Loucy (cell line): ENCODE measurements at regions not wholly inside any gene's neighbourhood (a gene's known extent, or its start where the extent isn't known, plus 50 kb on each side); places are given as distances from the start of the nearest gene placed in this dataset.

ENCODE experiments used
- H2AFZ ChIP-seq: fragments of 200-600 bp; sonication (generic); 2 replicates; pipeline ENCODE4 v1.6.0; 2016; ENCODE audit warnings: antibody characterized with exemption, mild to moderate bottlenecking, low read length, moderate library complexity
- H3F3A ChIP-seq: fragments of 200-600 bp; 2 replicates; pipeline ENCODE4 v1.6.0; 2016; ENCODE audit warnings: antibody characterized with exemption, low read depth, mild to moderate bottlenecking
- H3K27me3 ChIP-seq: fragments of 200-600 bp; sonication (generic); 2 replicates; pipeline ENCODE4 v1.6.1; 2014; ENCODE audit warnings: low read length, mild to moderate bottlenecking; ENCODE audit not compliant: insufficient read depth, poor library complexity, severe bottlenecking
- H3K36me3 ChIP-seq: fragments of 200-600 bp; sonication (generic); 2 replicates; pipeline ENCODE4 v1.6.1; 2016; ENCODE audit warnings: low read length; ENCODE audit not compliant: insufficient read depth
- H3K4me1 ChIP-seq: fragments of 200-600 bp; sonication (generic); 2 replicates; pipeline ENCODE4 v1.5.1; 2014; ENCODE audit warnings: low read length, mild to moderate bottlenecking; ENCODE audit not compliant: insufficient read depth, poor library complexity, severe bottlenecking
- H3K4me2 ChIP-seq: fragments of 200-600 bp; sonication (generic); 2 replicates; pipeline ENCODE4 v1.6.0; 2014; ENCODE audit warnings: antibody characterized with exemption, low read length, low read depth, mild to moderate bottlenecking; ENCODE audit not compliant: poor library complexity, severe bottlenecking
- H3K4me3 ChIP-seq: fragments of 200-600 bp; sonication (generic); 2 replicates; pipeline ENCODE4 v1.5.1; 2014; ENCODE audit warnings: low read length, mild to moderate bottlenecking, mixed read lengths; ENCODE audit not compliant: poor library complexity, severe bottlenecking
- H3K79me2 ChIP-seq: fragments of 200-600 bp; sonication (generic); 2 replicates; pipeline ENCODE4 v1.6.1; 2014; ENCODE audit warnings: low read length; ENCODE audit not compliant: insufficient read depth
- H3K9ac ChIP-seq: fragments of 200-600 bp; sonication (generic); 2 replicates; pipeline ENCODE4 v1.6.0; 2014; ENCODE audit warnings: mild to moderate bottlenecking, low read depth, low read length, moderate library complexity; ENCODE audit not compliant: poor library complexity, severe bottlenecking
- H3K9me2 ChIP-seq: fragments of 200-600 bp; sonication (generic); replicated peaks from 2 replicates; pipeline ENCODE4 v1.6.1; 2016; ENCODE audit warnings: low read depth, low read length, mixed read lengths
- H3K9me3 ChIP-seq: fragments of 200-600 bp; sonication (generic); 2 replicates; pipeline ENCODE4 v1.6.1; 2014; ENCODE audit warnings: mild to moderate bottlenecking, antibody characterized with exemption, low read length, low read depth; ENCODE audit not compliant: insufficient read depth
- H4K20me1 ChIP-seq: fragments of 200-600 bp; sonication (generic); 2 replicates; pipeline ENCODE4 v1.6.0; 2014; ENCODE audit warnings: antibody characterized with exemption, low read length, mild to moderate bottlenecking; ENCODE audit not compliant: insufficient read depth, poor library complexity, severe bottlenecking
- EZH2phosphoT487 ChIP-seq: fragments of 200-600 bp; IDR thresholded peaks from 2 replicates; pipeline ENCODE4 v1.6.1; 2018; ENCODE audit warnings: antibody characterized with exemption, mild to moderate bottlenecking, moderate library complexity, borderline replicate concordance
- TF ChIP-seq, protein P1 (sequence below): fragments of 200-600 bp; sonication (generic); conservative IDR thresholded peaks from 2 replicates; pipeline ENCODE4 v1.5.1; 2014; ENCODE audit warnings: mild to moderate bottlenecking, antibody characterized with exemption, low read length

DNA sequence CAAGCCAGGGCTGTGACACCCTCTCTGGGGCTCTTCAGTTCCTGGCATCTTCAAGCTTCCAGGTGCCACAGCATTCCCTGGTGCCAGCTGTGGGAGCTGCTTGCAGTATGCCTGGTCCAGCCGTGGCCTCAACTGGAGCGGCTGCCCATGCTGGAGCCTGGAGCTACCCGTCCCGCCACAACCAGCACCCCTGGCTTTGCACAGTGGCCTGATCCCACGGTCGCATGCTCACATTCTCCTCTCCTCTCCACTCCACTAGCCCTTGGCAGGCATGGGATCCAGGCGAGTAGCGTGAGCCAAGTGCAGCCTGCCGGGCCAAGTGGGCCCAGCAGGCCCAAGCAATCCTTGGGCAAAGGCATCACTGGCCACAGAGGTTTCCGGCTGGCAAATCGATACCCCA lies 81.7 kb downstream of the PPP4R3C start:
- Histone ChIP-seq H3K9ac (no peak overlapping the region), H2AFZ (no peak overlapping the region), H3K27me3 (no peaks in the 10 kb centered on the region), H3K4me3 (no peak overlapping the region), H3K36me3 (no peaks in the 10 kb centered on the region), H3F3A (no peaks in the 10 kb centered on the region), H3K79me2 (no peaks in the 10 kb centered on the region), H3K9me3 (no peaks in the 10 kb centered on the region), H4K20me1 (no peaks in the 10 kb centered on the region), H3K4me1 (no peaks in the 10 kb centered on the region), H3K9me2 (no peaks in the 10 kb centered on the region), H3K4me2 (no peak overlapping the region)
- TF ChIP-seq, protein P1, sequence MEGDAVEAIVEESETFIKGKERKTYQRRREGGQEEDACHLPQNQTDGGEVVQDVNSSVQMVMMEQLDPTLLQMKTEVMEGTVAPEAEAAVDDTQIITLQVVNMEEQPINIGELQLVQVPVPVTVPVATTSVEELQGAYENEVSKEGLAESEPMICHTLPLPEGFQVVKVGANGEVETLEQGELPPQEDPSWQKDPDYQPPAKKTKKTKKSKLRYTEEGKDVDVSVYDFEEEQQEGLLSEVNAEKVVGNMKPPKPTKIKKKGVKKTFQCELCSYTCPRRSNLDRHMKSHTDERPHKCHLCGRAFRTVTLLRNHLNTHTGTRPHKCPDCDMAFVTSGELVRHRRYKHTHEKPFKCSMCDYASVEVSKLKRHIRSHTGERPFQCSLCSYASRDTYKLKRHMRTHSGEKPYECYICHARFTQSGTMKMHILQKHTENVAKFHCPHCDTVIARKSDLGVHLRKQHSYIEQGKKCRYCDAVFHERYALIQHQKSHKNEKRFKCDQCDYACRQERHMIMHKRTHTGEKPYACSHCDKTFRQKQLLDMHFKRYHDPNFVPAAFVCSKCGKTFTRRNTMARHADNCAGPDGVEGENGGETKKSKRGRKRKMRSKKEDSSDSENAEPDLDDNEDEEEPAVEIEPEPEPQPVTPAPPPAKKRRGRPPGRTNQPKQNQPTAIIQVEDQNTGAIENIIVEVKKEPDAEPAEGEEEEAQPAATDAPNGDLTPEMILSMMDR: no peak
- no peak for TF ChIP-seq EZH2phosphoT487

DNA sequence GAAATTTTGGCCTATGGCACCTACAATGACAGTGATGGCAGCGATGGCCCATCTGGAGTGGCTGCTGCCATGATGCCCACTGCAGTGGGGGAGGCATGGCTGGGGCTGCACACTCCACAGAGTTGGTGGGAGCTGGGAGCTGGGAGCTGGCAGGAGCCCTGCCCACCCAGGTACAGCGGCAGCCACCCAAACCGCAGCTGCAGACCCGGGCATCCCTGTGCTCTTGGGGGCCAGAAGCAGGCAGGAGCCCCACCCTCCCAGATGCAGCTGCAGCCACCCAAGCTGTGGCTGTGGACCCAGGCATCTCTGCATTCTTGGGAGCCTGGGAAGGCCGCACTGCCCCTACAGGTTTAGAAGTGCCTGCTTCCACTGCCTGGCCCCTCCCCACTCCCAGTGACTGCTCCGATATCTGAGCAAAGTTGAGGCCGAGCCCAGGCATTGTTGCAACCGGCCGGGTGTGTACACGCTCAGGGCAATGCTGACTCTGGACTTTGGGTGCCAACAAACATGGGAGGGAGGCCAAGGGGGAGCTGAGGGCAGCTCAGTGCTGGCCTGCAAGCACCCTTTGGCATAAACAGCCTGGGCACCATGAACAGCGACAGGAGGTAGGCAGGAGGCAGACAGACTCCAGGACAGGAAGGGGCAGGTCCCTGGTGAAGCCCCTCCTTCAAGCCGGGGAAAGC lies 82.8 kb downstream of the PPP4R3C start:
- H3F3A ChIP-seq: no peaks in the 10 kb centered on the region
- no peaks in the 10 kb centered on the region for H4K20me1 ChIP-seq
- no peaks in the 10 kb centered on the region for H3K79me2 ChIP-seq
- no peak overlapping the region for H3K4me3 ChIP-seq
- no peaks in the 10 kb centered on the region for H3K9me3 ChIP-seq
- no peaks in the 10 kb centered on the region for H3K36me3 ChIP-seq
- H3K4me1 ChIP-seq: no peaks in the 10 kb centered on the region
- TF ChIP-seq, protein P1: no peak
- no peak for TF ChIP-seq EZH2phosphoT487
- H2AFZ ChIP-seq: no peak overlapping the region
- no peak overlapping the region for H3K4me2 ChIP-seq
- no peak overlapping the region for H3K9ac ChIP-seq
- no peaks in the 10 kb centered on the region for H3K9me2 ChIP-seq
- no peaks in the 10 kb centered on the region for H3K27me3 ChIP-seq

DNA sequence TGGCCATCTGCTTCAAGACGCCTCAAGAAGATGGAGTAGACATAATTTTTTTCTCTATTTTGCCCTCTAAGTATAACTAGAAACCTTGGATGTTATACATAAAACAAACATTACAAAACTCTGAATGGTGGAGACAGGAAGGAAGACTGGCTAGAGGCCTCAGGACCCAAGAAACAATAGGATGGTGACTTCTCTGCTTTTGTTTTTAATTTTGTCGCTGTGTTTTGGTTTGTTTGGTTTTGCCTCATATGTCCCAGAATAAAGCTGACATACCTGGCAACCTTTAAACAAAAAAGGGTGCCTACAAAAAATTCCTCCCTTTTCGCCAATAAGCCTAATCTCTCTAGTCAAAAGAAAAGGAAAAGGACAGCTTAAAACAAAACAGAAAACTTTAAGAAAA lies 109.1 kb downstream of the PPP4R3C start:
- Histone ChIP-seq H3K9ac (no peak overlapping the region), H4K20me1 (no peaks in the 10 kb centered on the region), H3K36me3 (no peaks in the 10 kb centered on the region), H3K9me2 (no peaks in the 10 kb centered on the region), H3K4me2 (no peak overlapping the region), H2AFZ (no peak overlapping the region), H3K4me3 (no peak overlapping the region), H3F3A (no peaks in the 10 kb centered on the region), H3K4me1 (no peaks in the 10 kb centered on the region), H3K79me2 (no peaks in the 10 kb centered on the region), H3K9me3 (no peaks in the 10 kb centered on the region), H3K27me3 (no peaks in the 10 kb centered on the region)
- TF ChIP-seq EZH2phosphoT487: no peak
- TF ChIP-seq, protein P1: no peak
